ENCODE measurements at regions not wholly inside any gene's neighbourhood (a gene's known extent, or its start where the extent isn't known, plus 50 kb on each side); places are given as distances from the start of the nearest gene placed in this dataset.

DNA sequence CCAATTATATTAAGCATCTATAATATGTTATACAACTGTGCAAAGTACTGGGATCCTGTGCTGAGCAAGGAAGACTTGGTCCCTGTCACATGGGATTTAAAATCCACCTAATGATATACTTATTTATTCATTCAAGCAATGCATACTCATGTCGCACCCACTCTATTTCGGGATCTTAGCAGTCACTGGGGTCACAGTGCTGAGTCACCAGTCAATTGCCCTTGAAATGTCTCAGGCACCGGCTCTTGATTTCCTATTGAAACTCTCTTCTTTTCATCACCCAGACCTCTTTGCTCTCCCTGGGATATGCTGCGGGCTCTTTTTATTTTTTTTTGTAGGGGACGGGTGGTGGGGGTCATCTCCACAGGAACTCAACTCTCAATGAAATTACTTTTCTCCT is 194.5 kb upstream of the GAP43 start:
- Mint-ChIP-seq H3K4me1 (ENCODE audit: low read depth in 2 of 2) (no peaks in the 10 kb centered on the region), H3K36me3 (ENCODE audit: insufficient read depth) (no peaks in the 10 kb centered on the region), H3K4me3 (no peak overlapping the region), H3K27me3 (peaks cover 10 to 22% of the 10 kb centered on the region in 2 donors), H3K27ac (no peak overlapping the region), H3K9me3 (no peaks in the 10 kb centered on the region)
- no peak for ATAC-seq (replicated peaks)
- no peak for DNase-seq

DNA sequence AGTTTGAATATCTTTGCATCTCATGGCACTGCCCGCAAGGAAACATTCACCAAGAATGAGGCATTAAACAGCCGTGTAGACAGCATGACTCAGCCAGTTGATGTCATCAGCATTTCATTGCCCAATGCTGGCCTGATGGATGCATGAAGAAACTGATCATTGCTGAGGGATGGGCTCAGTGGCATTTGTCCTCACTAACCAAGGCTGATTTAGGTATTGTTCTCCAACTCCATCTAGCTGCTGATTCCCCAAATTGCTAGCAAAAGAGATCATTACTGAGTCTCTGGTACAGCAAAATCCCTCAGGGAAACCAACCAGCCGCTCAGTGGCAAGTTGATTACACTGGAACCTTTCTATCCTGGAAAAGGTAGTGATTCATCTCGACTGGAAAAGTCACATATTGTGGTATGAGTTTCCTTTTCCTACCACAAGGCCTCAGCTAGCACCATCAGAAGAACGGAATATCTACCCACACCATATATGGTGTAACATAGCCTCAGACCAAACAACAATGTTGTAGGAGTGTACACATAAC is 186.5 kb upstream of the GAP43 start:
- H3K27me3 Mint-ChIP-seq: no peaks in the 10 kb centered on the region
- H3K4me1 Mint-ChIP-seq (ENCODE audit: low read depth in 2 of 2): no peaks in the 10 kb centered on the region
- DNase-seq (no peak), ATAC-seq (replicated peaks) (no peak)
- H3K9me3 Mint-ChIP-seq: no peaks in the 10 kb centered on the region
- H3K4me3 Mint-ChIP-seq: no peak overlapping the region
- peaks cover 3% of the 10 kb centered on the region for H3K36me3 Mint-ChIP-seq (ENCODE audit: insufficient read depth)
- no peak overlapping the region for H3K27ac Mint-ChIP-seq

DNA sequence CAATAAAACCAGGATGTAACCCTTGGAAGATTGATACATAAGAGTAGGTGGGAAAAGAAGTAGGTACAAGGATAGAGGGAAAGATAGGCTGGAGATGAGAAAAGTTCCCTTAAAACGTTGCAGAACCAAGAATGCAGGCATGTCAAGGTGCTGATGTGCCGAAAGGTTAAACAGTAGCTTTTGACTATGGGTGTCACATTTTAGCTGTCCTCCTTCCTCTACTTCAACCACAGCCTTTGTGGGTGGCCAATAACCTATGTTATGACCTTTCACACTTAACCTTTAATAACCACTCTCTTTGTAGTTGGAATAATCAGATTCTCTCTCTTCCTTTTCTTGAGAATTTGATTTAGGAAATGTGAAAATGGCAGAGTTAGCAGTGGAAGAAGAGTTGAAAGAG is 184.5 kb upstream of the GAP43 start:
- no peak for ATAC-seq (replicated peaks)
- no peaks in the 10 kb centered on the region for H3K9me3 Mint-ChIP-seq
- H3K27ac Mint-ChIP-seq: no peak overlapping the region
- no peak overlapping the region for H3K4me3 Mint-ChIP-seq
- H3K36me3 Mint-ChIP-seq (ENCODE audit: insufficient read depth): peaks cover 3% of the 10 kb centered on the region
- DNase-seq: no peak
- H3K27me3 Mint-ChIP-seq: no peaks in the 10 kb centered on the region
- H3K4me1 Mint-ChIP-seq (ENCODE audit: low read depth in 2 of 2): no peaks in the 10 kb centered on the region

DNA sequence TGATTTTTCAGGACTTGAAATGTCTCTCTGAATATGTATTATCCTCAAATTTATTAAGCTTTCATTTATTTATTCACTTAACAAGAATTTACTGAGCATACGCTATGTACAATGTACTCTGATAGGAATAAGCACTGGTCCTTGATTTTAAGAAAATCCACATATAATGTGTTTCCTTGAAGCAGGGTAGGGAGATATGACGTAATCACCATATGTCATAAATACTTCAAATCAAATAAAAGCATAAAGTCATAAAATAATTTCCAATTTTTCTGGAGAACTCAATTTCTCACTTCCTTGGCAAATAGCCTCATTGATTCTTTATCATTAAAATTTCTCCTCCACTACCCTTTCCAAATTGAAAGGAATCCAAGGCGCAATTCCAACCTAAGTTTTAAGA is 177.8 kb upstream of the GAP43 start:
- Mint-ChIP-seq H3K27me3 (no peaks in the 10 kb centered on the region), H3K4me3 (no peak overlapping the region), H3K36me3 (ENCODE audit: insufficient read depth) (no peaks in the 10 kb centered on the region), H3K4me1 (ENCODE audit: low read depth in 2 of 2) (no peaks in the 10 kb centered on the region), H3K9me3 (no peaks in the 10 kb centered on the region), H3K27ac (no peak overlapping the region)
- no peak for ATAC-seq (replicated peaks)
- no peak for DNase-seq

DNA sequence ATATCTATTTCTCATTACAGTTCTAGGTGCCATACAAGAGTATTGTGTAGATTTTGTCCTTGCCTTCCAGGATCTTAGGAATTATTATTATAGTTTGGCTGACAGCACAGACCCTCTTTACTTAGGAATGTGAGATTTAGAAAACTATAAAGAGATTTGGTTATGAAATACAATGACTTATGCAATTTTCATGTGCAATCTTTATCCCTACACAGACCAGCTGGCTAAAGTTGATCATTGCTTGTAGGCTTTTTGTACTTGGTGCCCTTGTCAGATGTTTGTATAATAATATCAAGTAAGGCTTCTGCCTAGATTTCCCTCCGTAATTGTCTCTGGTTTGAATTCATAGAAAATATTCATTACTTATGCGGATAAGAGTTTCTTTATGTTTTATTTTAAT is 174.5 kb upstream of the GAP43 start:
- H3K27ac Mint-ChIP-seq: no peak overlapping the region
- no peak for ATAC-seq (replicated peaks)
- no peaks in the 10 kb centered on the region for H3K9me3 Mint-ChIP-seq

DNA sequence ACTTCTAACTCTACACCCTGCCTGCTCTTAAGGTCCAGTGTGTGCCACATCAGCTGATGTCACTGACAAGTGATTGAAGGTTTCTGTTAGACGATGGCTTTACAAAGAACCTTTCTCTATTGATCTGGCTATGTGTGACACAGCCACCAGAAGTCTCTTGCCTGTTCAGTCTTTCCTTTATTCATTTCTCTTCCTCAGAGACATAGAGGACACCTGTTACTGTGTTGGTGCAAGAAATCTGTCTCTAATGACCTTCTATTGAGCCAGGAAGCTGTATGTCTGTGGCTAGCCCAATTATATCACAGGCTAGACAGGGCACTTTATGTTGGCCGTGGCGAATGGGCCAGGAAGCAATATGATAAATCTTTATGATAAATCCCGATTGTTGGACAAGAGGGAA is 173.3 kb upstream of the GAP43 start:
- no peaks in the 10 kb centered on the region for H3K27me3 Mint-ChIP-seq
- DNase-seq: no peak
- no peaks in the 10 kb centered on the region for H3K4me1 Mint-ChIP-seq (ENCODE audit: low read depth in 2 of 2)
- no peak overlapping the region for H3K4me3 Mint-ChIP-seq
- no peak for ATAC-seq (replicated peaks)
- H3K9me3 Mint-ChIP-seq: no peaks in the 10 kb centered on the region
- no peak overlapping the region for H3K27ac Mint-ChIP-seq
- H3K36me3 Mint-ChIP-seq (ENCODE audit: insufficient read depth): no peaks in the 10 kb centered on the region

More for the DNA sequence above, 174.5 kb upstream of the GAP43 start:
- Mint-ChIP-seq H3K27me3 (no peaks in the 10 kb centered on the region), H3K36me3 (ENCODE audit: insufficient read depth) (no peaks in the 10 kb centered on the region), H3K4me3 (no peak overlapping the region), H3K4me1 (ENCODE audit: low read depth in 2 of 2) (no peaks in the 10 kb centered on the region)
- DNase-seq: no peak

DNA sequence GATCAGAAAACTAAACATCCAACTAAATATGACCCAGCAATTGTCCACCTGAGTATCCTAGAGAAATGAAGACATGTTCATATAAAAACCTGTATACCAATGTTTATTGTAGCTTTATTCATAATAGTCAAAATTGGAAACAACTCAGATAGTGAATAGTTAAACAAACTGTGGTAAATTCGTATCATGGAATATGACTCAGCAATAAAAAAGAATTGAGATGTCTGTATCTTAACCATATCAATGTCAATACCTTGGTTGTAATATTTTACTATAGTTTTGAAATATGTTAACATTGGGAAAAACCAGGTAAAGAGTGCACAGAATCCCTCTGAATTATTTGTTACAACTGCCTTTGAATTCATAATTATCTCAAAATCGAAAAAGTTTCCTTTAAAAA is 159.3 kb upstream of the GAP43 start:
- Mint-ChIP-seq H3K36me3 (ENCODE audit: insufficient read depth) (no peaks in the 10 kb centered on the region), H3K9me3 (no peaks in the 10 kb centered on the region)

DNA sequence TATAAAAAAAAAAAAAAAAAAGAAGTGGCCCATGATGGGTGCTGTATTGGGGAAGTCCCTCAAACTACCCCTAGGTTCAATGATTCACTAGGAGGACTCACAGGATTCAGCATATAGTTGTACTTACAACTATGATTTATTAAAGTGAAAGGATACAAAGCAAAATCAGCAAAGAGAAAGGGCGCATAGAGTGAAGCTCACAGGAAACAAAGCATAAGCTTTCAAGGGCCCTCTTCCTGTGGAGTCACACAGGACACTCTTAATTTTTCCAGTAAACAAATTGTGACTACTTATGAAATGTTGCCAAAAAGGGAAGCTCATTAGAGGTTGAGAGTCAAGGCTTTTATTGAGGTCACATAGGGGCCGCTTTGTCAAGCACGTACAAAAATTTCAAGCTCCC is 153.7 kb upstream of the GAP43 start:
- H3K27me3 Mint-ChIP-seq: peaks cover 15 to 19% of the 10 kb centered on the region in 2 donors
- DNase-seq (no peak), ATAC-seq (replicated peaks) (no peak)
- H3K9me3 Mint-ChIP-seq: no peaks in the 10 kb centered on the region
- H3K36me3 Mint-ChIP-seq (ENCODE audit: insufficient read depth): no peaks in the 10 kb centered on the region
- H3K27ac Mint-ChIP-seq: no peak overlapping the region
- H3K4me3 Mint-ChIP-seq: no peak overlapping the region
- H3K4me1 Mint-ChIP-seq (ENCODE audit: low read depth in 2 of 2): no peaks in the 10 kb centered on the region

More for the DNA sequence above, 159.3 kb upstream of the GAP43 start:
- ATAC-seq (replicated peaks) (no peak), DNase-seq (no peak)
- no peak overlapping the region for H3K4me3 Mint-ChIP-seq
- no peak overlapping the region for H3K27ac Mint-ChIP-seq
- H3K4me1 Mint-ChIP-seq (ENCODE audit: low read depth in 2 of 2): no peaks in the 10 kb centered on the region
- H3K27me3 Mint-ChIP-seq: peaks cover 11 to 17% of the 10 kb centered on the region in 2 donors

DNA sequence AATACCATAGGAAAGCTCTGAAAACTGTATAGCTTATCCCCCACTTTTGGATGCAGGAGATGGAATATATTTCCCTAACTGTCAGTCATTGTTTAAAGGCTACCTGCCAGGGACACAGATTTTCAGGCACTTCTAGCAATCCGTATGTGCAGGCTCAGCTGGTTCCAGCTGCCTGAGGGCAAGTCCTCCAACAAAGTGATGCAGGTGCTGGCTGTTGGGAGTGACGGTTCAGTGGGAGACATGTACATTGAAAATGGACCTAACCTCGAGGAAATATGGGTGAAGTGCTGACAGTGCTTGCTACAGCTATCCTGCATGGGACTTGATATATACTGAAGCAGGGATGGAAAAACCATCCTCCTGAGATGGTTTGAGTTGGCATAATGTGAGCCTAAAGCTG is 153.1 kb upstream of the GAP43 start:
- no peak overlapping the region for H3K4me3 Mint-ChIP-seq
- H3K27ac Mint-ChIP-seq: no peak overlapping the region
- H3K36me3 Mint-ChIP-seq (ENCODE audit: insufficient read depth): no peaks in the 10 kb centered on the region

DNA sequence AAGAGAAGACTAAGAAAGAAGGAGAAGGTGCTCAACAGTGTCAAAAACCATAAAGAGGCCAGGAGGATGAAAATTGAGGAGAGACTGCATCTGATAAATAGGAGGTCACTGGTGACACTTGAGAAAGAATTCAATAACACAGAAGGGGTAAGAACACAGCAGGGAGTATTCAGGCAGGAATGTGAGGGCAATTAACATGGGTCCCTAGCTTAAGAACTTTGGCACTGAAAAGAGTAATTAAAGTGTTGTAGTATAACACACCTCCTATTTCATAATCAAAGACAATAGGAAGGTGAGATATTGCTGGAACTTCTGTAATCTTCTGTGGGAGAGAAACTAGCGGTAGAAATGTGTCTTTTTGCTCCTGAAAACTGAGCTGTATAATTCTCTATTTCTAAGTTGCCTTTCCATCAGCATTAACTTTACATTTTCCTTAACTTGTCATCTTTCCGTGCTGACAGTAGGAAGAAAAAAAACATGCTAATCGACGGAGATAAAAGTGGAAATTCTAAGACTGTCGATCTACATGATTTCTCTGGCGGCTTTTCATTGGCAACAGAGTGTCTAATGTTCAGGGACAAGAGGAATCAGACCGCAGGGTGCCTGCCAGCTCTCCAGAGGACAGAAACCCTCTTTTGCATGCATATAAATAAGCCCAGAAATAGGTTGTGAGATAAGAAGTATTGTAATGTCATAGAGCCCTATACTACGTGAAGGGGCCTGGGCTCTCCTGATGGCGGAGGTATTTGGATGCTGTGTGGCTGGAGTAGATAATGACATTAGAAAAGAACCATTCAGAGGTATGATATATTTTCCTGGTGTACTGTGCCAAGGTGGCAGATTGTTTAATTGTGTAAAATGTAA is 147.9 kb upstream of the GAP43 start:
- Mint-ChIP-seq H3K4me3 (no peak overlapping the region), H3K4me1 (ENCODE audit: low read depth in 2 of 2) (no peaks in the 10 kb centered on the region), H3K27me3 (peaks cover 7 to 20% of the 10 kb centered on the region in 2 donors), H3K9me3 (no peaks in the 10 kb centered on the region), H3K36me3 (ENCODE audit: insufficient read depth) (no peaks in the 10 kb centered on the region), H3K27ac (no peak overlapping the region)
- ATAC-seq (replicated peaks) (no peak), DNase-seq (no peak)

More for the DNA sequence above, 153.1 kb upstream of the GAP43 start:
- H3K9me3 Mint-ChIP-seq: no peaks in the 10 kb centered on the region
- no peaks in the 10 kb centered on the region for H3K4me1 Mint-ChIP-seq (ENCODE audit: low read depth in 2 of 2)
- H3K27me3 Mint-ChIP-seq: peaks cover 15 to 19% of the 10 kb centered on the region in 2 donors
- no peak for DNase-seq
- ATAC-seq (replicated peaks): no peak

DNA sequence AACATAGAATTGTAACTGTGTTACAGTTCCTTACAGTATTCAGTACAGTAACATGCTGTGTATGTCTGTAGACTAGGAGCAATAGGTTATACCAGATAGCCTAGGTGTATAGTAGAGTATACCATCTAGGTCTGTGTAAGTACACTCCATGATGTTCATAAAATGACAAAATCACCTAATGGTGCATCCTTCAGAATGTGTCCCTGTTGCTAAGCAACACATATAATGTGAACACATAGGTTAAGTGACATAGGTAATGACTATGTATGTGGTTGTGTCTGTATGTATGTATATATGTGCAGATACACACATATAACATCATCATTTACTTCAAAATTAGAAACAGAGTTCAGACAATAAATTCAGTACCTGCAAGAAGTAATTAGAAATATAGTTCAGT is 146.8 kb upstream of the GAP43 start:
- Mint-ChIP-seq H3K36me3 (ENCODE audit: insufficient read depth) (no peaks in the 10 kb centered on the region), H3K4me3 (no peak overlapping the region), H3K27ac (no peak overlapping the region), H3K27me3 (peaks cover 7 to 19% of the 10 kb centered on the region in 2 donors), H3K4me1 (ENCODE audit: low read depth in 2 of 2) (no peaks in the 10 kb centered on the region), H3K9me3 (no peaks in the 10 kb centered on the region)
- DNase-seq (no peak), ATAC-seq (replicated peaks) (no peak)

DNA sequence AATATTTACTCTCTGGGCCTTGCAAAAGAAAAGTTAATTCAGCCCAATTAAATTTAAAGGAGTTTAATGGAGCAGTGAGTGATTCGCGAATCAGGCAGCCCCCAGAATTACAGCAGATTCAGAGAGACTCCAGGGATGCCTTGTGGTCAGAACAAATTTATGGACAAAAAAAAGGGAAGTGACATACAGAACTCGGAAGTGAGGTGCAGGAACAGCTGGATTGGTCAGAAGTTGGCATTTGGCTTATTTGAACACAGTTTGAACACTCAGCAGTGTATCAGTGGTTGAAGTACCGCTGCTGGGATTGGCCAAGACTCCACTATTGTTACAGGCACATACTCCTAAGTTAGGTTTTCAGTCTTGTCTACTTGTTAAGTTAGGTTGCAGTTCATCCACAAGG is 145.0 kb upstream of the GAP43 start:
- peaks cover 0 to 3% of the 10 kb centered on the region in 2 donors for H3K9me3 Mint-ChIP-seq
- no peak overlapping the region for H3K27ac Mint-ChIP-seq
- H3K4me1 Mint-ChIP-seq (ENCODE audit: low read depth in 2 of 2): no peaks in the 10 kb centered on the region
- no peak for DNase-seq
- H3K4me3 Mint-ChIP-seq: no peak overlapping the region
- no peaks in the 10 kb centered on the region for H3K36me3 Mint-ChIP-seq (ENCODE audit: insufficient read depth)
- H3K27me3 Mint-ChIP-seq: peaks cover 16 to 28% of the 10 kb centered on the region in 2 donors
- no peak for ATAC-seq (replicated peaks)

DNA sequence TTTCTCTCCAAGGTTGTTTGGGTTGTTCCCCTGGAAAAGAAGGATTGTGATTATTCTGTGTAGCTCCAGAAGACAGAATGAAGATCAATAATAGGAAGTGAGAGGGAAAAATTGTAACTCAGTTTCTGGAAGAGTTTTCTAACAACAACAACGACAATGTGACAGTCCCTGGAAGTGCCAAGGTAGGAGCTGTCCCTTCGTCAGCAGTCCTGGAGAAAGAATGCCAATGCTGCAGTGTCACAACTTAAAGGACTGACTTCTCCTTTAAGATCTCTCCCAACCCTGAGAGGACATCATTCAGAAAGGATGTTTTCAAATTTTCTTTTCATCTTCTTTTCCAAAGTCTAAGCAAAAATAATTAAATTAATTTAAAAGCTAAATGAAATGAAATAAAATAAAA is 136.4 kb upstream of the GAP43 start:
- Mint-ChIP-seq H3K36me3 (ENCODE audit: insufficient read depth) (no peaks in the 10 kb centered on the region), H3K27ac (no peak overlapping the region), H3K4me3 (no peak overlapping the region), H3K27me3 (peaks cover 32 to 37% of the 10 kb centered on the region in 2 donors), H3K9me3 (peaks cover 0 to 3% of the 10 kb centered on the region in 2 donors), H3K4me1 (ENCODE audit: low read depth in 2 of 2) (no peaks in the 10 kb centered on the region)
- no peak for ATAC-seq (replicated peaks)
- no peak for DNase-seq

DNA sequence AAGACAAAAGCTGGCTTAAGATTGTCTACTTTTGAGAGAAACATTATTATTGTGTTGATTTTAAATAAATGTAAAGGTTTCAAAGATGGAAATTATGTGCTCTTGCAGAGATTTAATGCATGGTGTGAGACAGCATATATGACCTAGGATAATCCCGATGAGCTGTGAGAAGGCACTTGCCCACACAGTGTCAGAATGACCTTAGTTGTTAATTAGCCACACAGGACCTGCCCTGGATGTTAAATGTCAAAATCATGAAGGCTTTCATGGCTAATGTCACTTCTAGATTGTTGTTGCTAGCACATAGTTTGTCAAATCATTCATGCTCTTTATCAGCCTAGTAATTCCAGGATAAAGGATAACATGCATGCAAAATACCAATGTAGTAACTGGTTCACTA is 135.3 kb upstream of the GAP43 start:
- DNase-seq (no peak), ATAC-seq (replicated peaks) (no peak)
- Mint-ChIP-seq H3K27ac (no peak overlapping the region), H3K4me3 (no peak overlapping the region), H3K27me3 (peaks cover 26 to 32% of the 10 kb centered on the region in 2 donors), H3K4me1 (ENCODE audit: low read depth in 2 of 2) (no peaks in the 10 kb centered on the region), H3K36me3 (ENCODE audit: insufficient read depth) (no peaks in the 10 kb centered on the region), H3K9me3 (peaks cover 0 to under 1% of the 10 kb centered on the region in 2 donors)
